ENCODE measurements at regions not wholly inside any gene's neighbourhood (a gene's known extent, or its start where the extent isn't known, plus 50 kb on each side); places are given as distances from the start of the nearest gene placed in this dataset.

GRCh38 chr18:53772293-53772692 lies 452.2 kb downstream of the MBD2 start:
- TF ChIP-seq MXI1 (IDR thresholded peaks at IDR 0.05; ENCODE audit: low read depth, low read length): no peak
- TF ChIP-seq FOXA1 (IDR thresholded peaks at IDR 0.05; ENCODE audit: borderline replicate concordance): no peak
- no peak for TF ChIP-seq POLR2AphosphoS5 (IDR thresholded peaks at IDR 0.05; ENCODE audit: control insufficient read depth, insufficient read depth, low read depth, low read length)

All from K562 (cell line).